ENCODE measurements at regions not wholly inside any gene's neighbourhood (a gene's known extent, or its start where the extent isn't known, plus 50 kb on each side); places are given as distances from the start of the nearest gene placed in this dataset.

GRCh38 chr6:85172161-85172560, 277.7 kb upstream of the NT5E start:
- no peak for TF ChIP-seq CTCF (IDR thresholded peaks at IDR 0.05)
- H3K4me3 ChIP-seq, result no peak overlapping the region
- no peaks in the 10 kb centered on the region for H3K36me3 ChIP-seq (ENCODE audit: low read depth)
- H3K9me3 ChIP-seq, result peaks cover 4% of the 10 kb centered on the region
- H3K4me1 ChIP-seq (ENCODE audit: low read depth), result no peaks in the 10 kb centered on the region
- intact Hi-C loops (cut with DNase I, micrococcal nuclease), result no loop called here
- no peak for ATAC-seq
- DNase-seq, result no peak

DNA sequence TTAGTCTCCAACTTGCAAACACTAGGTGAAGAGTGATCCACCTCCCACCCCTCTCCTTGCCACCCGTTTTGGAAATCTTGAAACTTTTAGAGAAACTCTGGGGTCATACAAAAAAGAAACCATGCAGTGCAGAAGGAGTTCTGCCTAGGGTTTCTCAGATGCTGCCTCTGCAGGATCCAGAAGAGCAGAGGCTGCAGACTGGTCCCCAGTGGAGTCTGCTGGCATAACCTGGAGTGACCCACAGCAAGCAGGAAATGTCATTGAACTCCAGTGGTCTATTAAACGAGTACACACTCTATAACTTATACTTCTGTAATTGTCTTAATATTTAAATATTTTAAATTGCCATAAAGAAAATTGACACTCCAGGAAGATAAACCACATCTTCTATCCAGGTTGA, 280.7 kb upstream of the NT5E start:
- Histone ChIP-seq H3K4me3 (no peak overlapping the region), H3K9me3 (no peaks in the 10 kb centered on the region), H3K36me3 (ENCODE audit: low read depth) (no peaks in the 10 kb centered on the region), H3K4me1 (ENCODE audit: low read depth) (no peaks in the 10 kb centered on the region)
- intact Hi-C loops (cut with DNase I, micrococcal nuclease), result no loop called here
- TF ChIP-seq CTCF (IDR thresholded peaks at IDR 0.05), result no peak
- ATAC-seq (no peak), DNase-seq (no peak)

DNA sequence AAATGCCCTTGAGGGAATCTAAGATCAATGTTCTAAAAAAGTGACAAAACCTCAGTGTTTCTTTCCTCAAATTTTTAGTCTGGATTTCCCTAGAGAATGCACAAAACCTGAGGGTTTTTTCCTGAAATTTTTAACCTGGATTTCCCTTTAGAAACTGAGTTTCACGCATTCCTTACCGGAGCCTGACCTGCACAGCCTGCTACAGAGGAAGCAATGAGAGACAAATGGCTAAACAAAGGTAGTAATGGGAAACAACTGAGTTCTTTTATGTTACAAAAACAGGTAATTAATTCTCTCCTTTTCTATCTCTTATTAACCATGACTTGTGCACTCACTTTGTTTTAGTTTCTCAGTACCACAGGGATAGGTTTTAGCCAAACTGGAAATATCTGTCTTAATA, 281.7 kb upstream of the NT5E start:
- ATAC-seq (no peak), DNase-seq (no peak)
- intact Hi-C loops (cut with DNase I, micrococcal nuclease), result no loop called here
- H3K4me3 ChIP-seq, result no peak overlapping the region
- H3K4me1 ChIP-seq (ENCODE audit: low read depth), result no peaks in the 10 kb centered on the region
- TF ChIP-seq CTCF (IDR thresholded peaks at IDR 0.05), result no peak
- H3K36me3 ChIP-seq (ENCODE audit: low read depth), result no peaks in the 10 kb centered on the region
- H3K9me3 ChIP-seq, result no peaks in the 10 kb centered on the region

- no peaks in the 10 kb centered on the region for H3K9me3 ChIP-seq
- DNase-seq (no peak), ATAC-seq (no peak)
- no peak for TF ChIP-seq CTCF (IDR thresholded peaks at IDR 0.05)
- no peaks in the 10 kb centered on the region for H3K36me3 ChIP-seq (ENCODE audit: low read depth)
- intact Hi-C loops (cut with DNase I, micrococcal nuclease), result no loop called here
- H3K4me1 ChIP-seq (ENCODE audit: low read depth), result no peaks in the 10 kb centered on the region
- no peak overlapping the region for H3K4me3 ChIP-seq
Observed at GRCh38 chr6:85166114-85166741, 283.7 kb upstream of the NT5E start.

GRCh38 chr6:85163156-85164080, 286.5 kb upstream of the NT5E start:
- ATAC-seq (no peak), DNase-seq (no peak)
- H3K4me3 ChIP-seq, result no peak overlapping the region
- H3K9me3 ChIP-seq, result no peaks in the 10 kb centered on the region
- H3K36me3 ChIP-seq (ENCODE audit: low read depth), result no peaks in the 10 kb centered on the region
- intact Hi-C loops (cut with DNase I, micrococcal nuclease), result no loop called here
- no peaks in the 10 kb centered on the region for H3K4me1 ChIP-seq (ENCODE audit: low read depth)
- TF ChIP-seq CTCF (IDR thresholded peaks at IDR 0.05), result no peak
